BE2C (cell line): ENCODE measurements at regions not wholly inside any gene's neighbourhood (a gene's known extent, or its start where the extent isn't known, plus 50 kb on each side); places are given as distances from the start of the nearest gene placed in this dataset.

ENCODE experiments used
- DNase-seq: peaks from one replicate; pipeline ENCODE4 v3.0.0-alpha.2; 2020
- H3K27me3 ChIP-seq: fragments of 250-450 bp; sonication (Bioruptor Pico); 2 replicates; pipeline ENCODE4 v1.5.1; 2020; ENCODE audit warnings: mild to moderate bottlenecking
- H3K36me3 ChIP-seq: fragments of 250-450 bp; sonication (Bioruptor Pico); 2 replicates; pipeline ENCODE4 v1.5.1; 2020; ENCODE audit warnings: mild to moderate bottlenecking
- H3K4me1 ChIP-seq: fragments of 250-450 bp; sonication (Bioruptor Pico); 2 replicates; pipeline ENCODE4 v1.5.1; 2020
- H3K4me3 ChIP-seq: 2 replicates; pipeline ENCODE4 v1.5.1; 2011; ENCODE audit warnings: low read depth, low read length
- H3K9me3 ChIP-seq: fragments of 250-450 bp; sonication (Bioruptor Pico); 2 replicates; pipeline ENCODE4 v1.5.1; 2020
- CTCF ChIP-seq: IDR thresholded peaks from 2 replicates; pipeline ENCODE4 v1.5.1; 2012; ENCODE audit warnings: mild to moderate bottlenecking, low read depth, low read length

DNA sequence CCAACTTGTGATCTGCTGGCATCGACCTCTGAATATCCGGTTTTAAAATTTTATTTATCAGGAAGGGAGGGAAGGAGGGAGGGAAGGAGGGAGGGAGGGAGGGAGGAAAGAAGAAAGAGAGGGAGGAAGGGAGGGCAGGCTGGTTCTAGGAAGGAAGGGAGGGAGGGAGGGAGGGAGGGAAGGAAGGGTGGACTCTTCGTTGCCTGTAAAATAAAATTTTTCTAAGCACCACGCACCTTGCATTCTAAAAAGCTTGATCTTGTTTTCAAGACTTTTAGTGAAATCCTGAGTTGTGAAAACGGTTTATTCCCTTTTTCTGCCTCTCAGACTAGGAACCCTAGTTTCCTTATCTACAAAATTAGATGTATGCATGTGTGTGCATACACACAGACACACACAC is 101.7 kb upstream of the RAP2B start:
- no peak for DNase-seq
- H3K36me3 ChIP-seq = no peaks in the 10 kb centered on the region

GRCh38 chr3:153061938-153062528 is 100.0 kb upstream of the RAP2B start:
- TF ChIP-seq CTCF = no peak
- no peak for DNase-seq

More for the DNA sequence above, 101.7 kb upstream of the RAP2B start:
- TF ChIP-seq CTCF = no peak
- no peaks in the 10 kb centered on the region for H3K4me1 ChIP-seq
- no peaks in the 10 kb centered on the region for H3K27me3 ChIP-seq
- no peak overlapping the region for H3K4me3 ChIP-seq
- H3K9me3 ChIP-seq = no peaks in the 10 kb centered on the region; the same call in 1 of the 2 replicates

GRCh38 chr3:153063337-153063736 is 98.7 kb upstream of the RAP2B start:
- Histone ChIP-seq H3K36me3 (no peaks in the 10 kb centered on the region), H3K4me1 (no peaks in the 10 kb centered on the region), H3K4me3 (no peak overlapping the region), H3K27me3 (no peaks in the 10 kb centered on the region), H3K9me3 (no peaks in the 10 kb centered on the region)
- no peak for TF ChIP-seq CTCF
- no peak for DNase-seq

More at GRCh38 chr3:153061938-153062528, 100.0 kb upstream of the RAP2B start:
- no peaks in the 10 kb centered on the region for H3K4me1 ChIP-seq
- no peaks in the 10 kb centered on the region for H3K27me3 ChIP-seq
- no peaks in the 10 kb centered on the region for H3K36me3 ChIP-seq
- H3K4me3 ChIP-seq = no peak overlapping the region
- H3K9me3 ChIP-seq = no peaks in the 10 kb centered on the region

DNA sequence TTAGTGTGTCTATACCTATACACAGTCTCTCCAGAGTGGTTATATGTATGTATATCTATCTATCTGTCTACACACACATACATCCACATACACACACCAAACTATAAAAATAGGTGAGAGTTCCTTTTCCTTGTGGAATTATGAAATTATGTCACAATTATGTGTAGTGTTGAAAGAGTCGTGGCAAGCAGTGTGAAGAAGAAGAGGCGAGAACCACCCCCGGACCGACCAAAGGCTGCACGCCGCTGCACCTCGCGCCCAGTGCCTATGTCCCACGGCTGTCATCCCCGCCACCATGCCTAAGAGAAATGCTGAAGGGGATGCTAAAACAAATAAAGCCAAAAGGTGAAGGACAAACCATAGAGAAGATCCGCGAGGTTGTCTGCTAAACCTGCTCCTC is 95.0 kb upstream of the RAP2B start:
- Histone ChIP-seq H3K36me3 (no peaks in the 10 kb centered on the region), H3K4me3 (no peak overlapping the region), H3K9me3 (no peaks in the 10 kb centered on the region), H3K27me3 (no peaks in the 10 kb centered on the region), H3K4me1 (no peaks in the 10 kb centered on the region)
- no peak for DNase-seq
- TF ChIP-seq CTCF = no peak

DNA sequence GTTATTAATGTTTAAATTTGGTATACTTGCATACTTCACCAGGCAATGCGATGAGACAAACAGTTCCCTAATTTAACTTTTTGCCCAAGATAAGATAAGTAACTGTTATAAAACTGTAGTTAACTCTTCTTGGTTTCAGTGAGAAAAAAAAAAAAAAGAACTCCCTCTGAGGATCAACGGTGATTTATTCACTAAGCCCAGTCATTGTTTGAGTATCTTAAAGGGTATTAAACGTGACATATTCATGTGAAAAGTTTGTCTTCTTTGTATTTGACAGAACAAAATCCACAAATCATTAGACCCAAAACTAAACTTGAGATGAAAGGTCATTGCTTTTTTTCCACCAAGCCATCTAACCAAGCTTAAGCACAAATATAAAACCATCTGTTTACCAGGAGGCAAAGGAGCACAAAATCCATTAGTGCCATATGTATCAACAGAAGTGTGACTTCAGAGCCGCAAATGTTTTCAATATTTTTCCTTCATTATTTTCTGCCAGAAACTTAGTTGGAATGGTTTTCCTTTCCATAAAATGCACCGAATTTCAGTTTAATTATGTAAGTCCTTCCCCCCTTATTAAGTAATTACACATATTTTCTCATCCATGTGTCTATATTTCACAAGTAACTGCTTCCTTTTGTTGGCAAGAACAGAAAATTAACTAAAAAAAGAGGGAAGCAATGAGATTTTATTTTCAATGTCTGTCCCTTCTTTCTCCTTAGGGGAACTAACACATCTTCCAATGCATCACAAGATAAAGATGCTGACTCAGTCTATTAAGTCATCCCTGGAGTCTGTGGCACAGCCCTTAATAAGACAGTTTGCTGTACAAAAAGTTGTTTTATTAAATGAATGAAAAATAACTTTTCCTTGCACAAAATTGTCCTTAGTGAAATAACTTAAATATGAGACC is 92.2 kb upstream of the RAP2B start:
- H3K27me3 ChIP-seq = no peaks in the 10 kb centered on the region
- H3K36me3 ChIP-seq = no peaks in the 10 kb centered on the region
- TF ChIP-seq CTCF = no peak
- no peaks in the 10 kb centered on the region for H3K4me1 ChIP-seq
- DNase-seq = no peak
- H3K4me3 ChIP-seq = no peak overlapping the region
- H3K9me3 ChIP-seq = no peaks in the 10 kb centered on the region

DNA sequence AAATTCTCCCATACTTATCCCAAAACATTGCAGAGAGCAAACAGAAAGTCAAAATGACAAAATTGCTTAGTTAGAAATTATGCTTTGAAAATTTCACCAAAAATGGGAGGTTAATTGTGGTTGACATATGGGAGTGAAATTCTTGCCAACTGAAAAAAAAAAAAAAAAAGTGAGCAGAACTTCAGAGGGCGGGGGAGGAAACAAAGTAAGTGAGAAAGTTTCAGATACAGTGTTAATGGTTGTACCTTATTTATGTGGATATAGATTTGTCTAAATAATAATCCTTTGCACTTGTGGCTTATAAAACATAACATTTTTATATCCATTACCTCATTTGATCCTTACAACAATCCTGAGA is 91.5 kb upstream of the RAP2B start:
- no peak overlapping the region for H3K4me3 ChIP-seq
- H3K4me1 ChIP-seq = no peaks in the 10 kb centered on the region
- TF ChIP-seq CTCF = no peak
- H3K36me3 ChIP-seq = no peaks in the 10 kb centered on the region
- no peaks in the 10 kb centered on the region for H3K27me3 ChIP-seq
- no peaks in the 10 kb centered on the region for H3K9me3 ChIP-seq
- DNase-seq = no peak
